ENCODE measurements at regions not wholly inside any gene's neighbourhood (a gene's known extent, or its start where the extent isn't known, plus 50 kb on each side); places are given as distances from the start of the nearest gene placed in this dataset.

GRCh38 chr10:69728335-69728870 is 73.3 kb upstream of the COL13A1 start:
- Mint-ChIP-seq H3K4me3 (no peak overlapping the region), H3K36me3 (no peaks in the 10 kb centered on the region), H3K9me3 (no peaks in the 10 kb centered on the region), H3K27ac (no peak overlapping the region), H3K27me3 (peaks cover 12 to 16% of the 10 kb centered on the region in 2 donors), H3K4me1 (no peaks in the 10 kb centered on the region)
- Histone ChIP-seq H3K4me1 (ENCODE audit: control insufficient read depth in 1 of 2, extremely low read depth in 1 of 2, insufficient read depth in 2 of 2, low read length in 2 of 2) (no peaks in the 10 kb centered on the region), H3K4me3 (ENCODE audit: control insufficient read depth in 1 of 2, extremely low read depth in 1 of 2, low read length in 1 of 2) (no peak overlapping the region), H3K27me3 (replicated peaks in 1 of 2; ENCODE audit: control insufficient read depth in 2 of 2, extremely low read depth in 1 of 2, insufficient read depth in 2 of 2, low read length in 1 of 2) (peaks cover 0 to 47% of the 10 kb centered on the region in 2 experiments), H3K27ac (ENCODE audit: low read length) (no peak overlapping the region), H3K36me3 (ENCODE audit: control insufficient read depth in 2 of 2, extremely low read depth in 1 of 2, insufficient read depth in 1 of 2, low read length in 1 of 2) (no peaks in the 10 kb centered on the region), H3K9me3 (no peaks in the 10 kb centered on the region)
- no peak for DNase-seq
- no peak for ATAC-seq (replicated peaks in 1 of 4)
- WGBS (ENCODE audit: insufficient coverage), result 25% methylated on average over 2 of the region's 3 CpGs
- ChIA-PET CTCF (no interaction called here), POLR2A (no interaction called here)

- Mint-ChIP-seq H3K27me3 (peaks cover 7 to 12% of the 10 kb centered on the region in 2 donors), H3K4me1 (peaks cover 5 to 6% (median 6%) of the 10 kb centered on the region in 3 donors), H3K27ac (no peak overlapping the region), H3K4me3 (no peak overlapping the region), H3K36me3 (no peaks in the 10 kb centered on the region), H3K9me3 (no peaks in the 10 kb centered on the region)
- Histone ChIP-seq H3K36me3 (ENCODE audit: control insufficient read depth in 2 of 2, extremely low read depth in 1 of 2, insufficient read depth in 1 of 2, low read length in 1 of 2) (no peaks in the 10 kb centered on the region), H3K4me1 (ENCODE audit: control insufficient read depth in 1 of 2, extremely low read depth in 1 of 2, insufficient read depth in 2 of 2, low read length in 2 of 2) (no peaks in the 10 kb centered on the region), H3K9me3 (no peaks in the 10 kb centered on the region), H3K4me3 (ENCODE audit: control insufficient read depth in 1 of 2, extremely low read depth in 1 of 2, low read length in 1 of 2) (no peak overlapping the region), H3K27ac (ENCODE audit: low read length) (no peak overlapping the region), H3K27me3 (replicated peaks in 1 of 2; ENCODE audit: control insufficient read depth in 2 of 2, extremely low read depth in 1 of 2, insufficient read depth in 2 of 2, low read length in 1 of 2) (peaks cover 0 to 44% of the 10 kb centered on the region in 2 experiments)
- DNase-seq (no peak), ATAC-seq (replicated peaks in 1 of 4) (no peak)
- 72% methylated on average over 11 of the region's 12 CpGs for WGBS (ENCODE audit: insufficient coverage)
- ChIA-PET CTCF (no interaction called here), POLR2A (no interaction called here)
These were observed 72.2 kb upstream of the COL13A1 start for GRCh38 chr10:69729326-69730048.

GRCh38 chr10:69730251-69731156 is 71.2 kb upstream of the COL13A1 start:
- H3K9me3 Mint-ChIP-seq, result no peaks in the 10 kb centered on the region
- Histone ChIP-seq H3K27me3 (replicated peaks in 1 of 2; ENCODE audit: control insufficient read depth in 2 of 2, extremely low read depth in 1 of 2, insufficient read depth in 2 of 2, low read length in 1 of 2) (peaks cover 0 to 41% of the 10 kb centered on the region in 2 experiments), H3K36me3 (ENCODE audit: control insufficient read depth in 2 of 2, extremely low read depth in 1 of 2, insufficient read depth in 1 of 2, low read length in 1 of 2) (no peaks in the 10 kb centered on the region), H3K27ac (ENCODE audit: low read length) (no peak overlapping the region), H3K4me1 (ENCODE audit: control insufficient read depth in 1 of 2, extremely low read depth in 1 of 2, insufficient read depth in 2 of 2, low read length in 2 of 2) (peaks cover 0 to 4% of the 10 kb centered on the region in 2 experiments), H3K4me3 (ENCODE audit: control insufficient read depth in 1 of 2, extremely low read depth in 1 of 2, low read length in 1 of 2) (no peak overlapping the region), H3K9me3 (no peaks in the 10 kb centered on the region)
- H3K4me1 Mint-ChIP-seq, result peaks cover 11 to 12% (median 11%) of the 10 kb centered on the region in 3 donors
- peaks cover 7 to 12% of the 10 kb centered on the region in 2 donors for H3K27me3 Mint-ChIP-seq
- 89% methylated on average over 15 of the region's 16 CpGs for WGBS (ENCODE audit: insufficient coverage)
- no peak overlapping the region for H3K4me3 Mint-ChIP-seq
- DNase-seq, result no peak
- H3K27ac Mint-ChIP-seq, result no peak overlapping the region
- CTCF ChIA-PET, result no interaction called here
- POLR2A ChIA-PET, result no interaction called here
- H3K36me3 Mint-ChIP-seq, result no peaks in the 10 kb centered on the region
- no peak for ATAC-seq (replicated peaks in 1 of 4)

- Histone ChIP-seq H3K4me3 (ENCODE audit: control insufficient read depth in 1 of 2, extremely low read depth in 1 of 2, low read length in 1 of 2) (no peak overlapping the region), H3K27me3 (replicated peaks in 1 of 2; ENCODE audit: control insufficient read depth in 2 of 2, extremely low read depth in 1 of 2, insufficient read depth in 2 of 2, low read length in 1 of 2) (peaks cover 0 to 41% of the 10 kb centered on the region in 2 experiments), H3K36me3 (ENCODE audit: control insufficient read depth in 2 of 2, extremely low read depth in 1 of 2, insufficient read depth in 1 of 2, low read length in 1 of 2) (no peaks in the 10 kb centered on the region), H3K4me1 (ENCODE audit: control insufficient read depth in 1 of 2, extremely low read depth in 1 of 2, insufficient read depth in 2 of 2, low read length in 2 of 2) (peaks cover 0 to 4% of the 10 kb centered on the region in 2 experiments), H3K9me3 (no peaks in the 10 kb centered on the region), H3K27ac (ENCODE audit: low read length) (no peak overlapping the region)
- no peak overlapping the region for H3K4me3 Mint-ChIP-seq
- no peaks in the 10 kb centered on the region for H3K9me3 Mint-ChIP-seq
- ChIA-PET POLR2A (no interaction called here), CTCF (no interaction called here)
- ATAC-seq (replicated peaks in 1 of 4) (no peak), DNase-seq (no peak)
- no peaks in the 10 kb centered on the region for H3K36me3 Mint-ChIP-seq
- WGBS (ENCODE audit: insufficient coverage), result 100% methylated on average over 3 of the region's 3 CpGs
- peaks cover 7 to 12% of the 10 kb centered on the region in 2 donors for H3K27me3 Mint-ChIP-seq
- H3K27ac Mint-ChIP-seq, result no peak overlapping the region
- H3K4me1 Mint-ChIP-seq, result peaks cover 11 to 12% (median 11%) of the 10 kb centered on the region in 3 donors
These were observed 70.5 kb upstream of the COL13A1 start for GRCh38 chr10:69731184-69731583.

- DNase-seq (no peak), ATAC-seq (replicated peaks in 1 of 4) (no peak)
- Histone ChIP-seq H3K4me3 (ENCODE audit: control insufficient read depth in 1 of 2, extremely low read depth in 1 of 2, low read length in 1 of 2) (no peak overlapping the region), H3K9me3 (no peaks in the 10 kb centered on the region), H3K36me3 (ENCODE audit: control insufficient read depth in 2 of 2, extremely low read depth in 1 of 2, insufficient read depth in 1 of 2, low read length in 1 of 2) (no peaks in the 10 kb centered on the region), H3K27me3 (replicated peaks in 1 of 2; ENCODE audit: control insufficient read depth in 2 of 2, extremely low read depth in 1 of 2, insufficient read depth in 2 of 2, low read length in 1 of 2) (peaks cover 0 to 40% of the 10 kb centered on the region in 2 experiments), H3K27ac (ENCODE audit: low read length) (no peak overlapping the region), H3K4me1 (ENCODE audit: control insufficient read depth in 1 of 2, extremely low read depth in 1 of 2, insufficient read depth in 2 of 2, low read length in 2 of 2) (peaks cover 0 to 4% of the 10 kb centered on the region in 2 experiments)
- ChIA-PET CTCF (no interaction called here), POLR2A (no interaction called here)
- H3K4me1 Mint-ChIP-seq, result peaks cover 11 to 12% (median 11%) of the 10 kb centered on the region in 3 donors
- H3K9me3 Mint-ChIP-seq, result no peaks in the 10 kb centered on the region
- H3K4me3 Mint-ChIP-seq, result no peak overlapping the region
- peaks cover 7 to 12% of the 10 kb centered on the region in 2 donors for H3K27me3 Mint-ChIP-seq
- H3K27ac Mint-ChIP-seq, result no peak overlapping the region
- WGBS (ENCODE audit: insufficient coverage), result 71% methylated on average over 7 of the region's 8 CpGs
- H3K36me3 Mint-ChIP-seq, result no peaks in the 10 kb centered on the region
These were observed 70.0 kb upstream of the COL13A1 start for GRCh38 chr10:69731698-69732097.

- Mint-ChIP-seq H3K36me3 (no peaks in the 10 kb centered on the region), H3K27ac (no peak overlapping the region), H3K4me3 (no peak overlapping the region), H3K27me3 (peaks cover 7 to 12% of the 10 kb centered on the region in 2 donors), H3K4me1 (peaks cover 11 to 12% (median 11%) of the 10 kb centered on the region in 3 donors), H3K9me3 (no peaks in the 10 kb centered on the region)
- no peaks in the 10 kb centered on the region for H3K36me3 ChIP-seq (ENCODE audit: control insufficient read depth in 2 of 2, extremely low read depth in 1 of 2, insufficient read depth in 1 of 2, low read length in 1 of 2)
- no peak for DNase-seq
- H3K27ac ChIP-seq (ENCODE audit: low read length), result no peak overlapping the region
- ATAC-seq (replicated peaks in 1 of 4), result no peak
- POLR2A ChIA-PET, result no interaction called here
- H3K4me3 ChIP-seq (ENCODE audit: control insufficient read depth in 1 of 2, extremely low read depth in 1 of 2, low read length in 1 of 2), result no peak overlapping the region
- no peaks in the 10 kb centered on the region for H3K9me3 ChIP-seq
- H3K27me3 ChIP-seq (replicated peaks in 1 of 2; ENCODE audit: control insufficient read depth in 2 of 2, extremely low read depth in 1 of 2, insufficient read depth in 2 of 2, low read length in 1 of 2), result peaks cover 0 to 39% of the 10 kb centered on the region in 2 experiments
- CTCF ChIA-PET, result no interaction called here
- peaks cover 0 to 4% of the 10 kb centered on the region in 2 experiments for H3K4me1 ChIP-seq (ENCODE audit: control insufficient read depth in 1 of 2, extremely low read depth in 1 of 2, insufficient read depth in 2 of 2, low read length in 2 of 2)
- 82% methylated on average over 5 of the region's 16 CpGs for WGBS (ENCODE audit: insufficient coverage)
These were observed 69.4 kb upstream of the COL13A1 start for GRCh38 chr10:69732147-69732825.
